DND-41 (cell line): ENCODE measurements at regions not wholly inside any gene's neighbourhood (a gene's known extent, or its start where the extent isn't known, plus 50 kb on each side); places are given as distances from the start of the nearest gene placed in this dataset.
"Not testable (repeated sequence)": the region's sequence is repeated elsewhere in the genome, so short reads cannot be mapped to it uniquely, and the experiment has no call there.

ENCODE experiments used
- ATAC-seq: fragments of 200-7000 bp; cut with Tn5 transposase; 3 replicates; pipeline ENCODE4 v1.9.1; 2021; ENCODE audit warnings: low read depth; ENCODE audit not compliant: insufficient read depth
- DNase-seq: peaks from one replicate; pipeline ENCODE4 v3.0.0-alpha.2; 2020
- H2AFZ ChIP-seq: 2 replicates; pipeline ENCODE4 v1.6.0; 2012; ENCODE audit warnings: low read depth, low read length
- H3K27ac ChIP-seq: 2 replicates; pipeline ENCODE4 v1.5.1; 2012; ENCODE audit warnings: low read length, inconsistent platforms
- H3K27me3 ChIP-seq: fragments of 200-600 bp; sonication (generic); 2 replicates; pipeline ENCODE4 v1.6.0; 2012; ENCODE audit warnings: low read length, mild to moderate bottlenecking, inconsistent platforms; ENCODE audit not compliant: insufficient read depth, poor library complexity
- H3K36me3 ChIP-seq: 2 replicates; pipeline ENCODE4 v1.5.1; 2012; ENCODE audit warnings: low read length, inconsistent platforms; ENCODE audit not compliant: insufficient read depth
- H3K4me1 ChIP-seq: 2 replicates; pipeline ENCODE4 v1.5.1; 2012; ENCODE audit warnings: mild to moderate bottlenecking, low read length; ENCODE audit not compliant: insufficient read depth
- H3K4me2 ChIP-seq: 2 replicates; pipeline ENCODE4 v1.6.0; 2012; ENCODE audit warnings: mild to moderate bottlenecking, moderate library complexity, low read length, inconsistent platforms; ENCODE audit not compliant: insufficient read depth
- H3K4me3 ChIP-seq, 2 experiments: fragments of 200-600 bp in 1 of 2; shearing (Covaris generic) in 1 of 2; 2 replicates each; pipeline ENCODE4 v1.5.1; 2012 to 2016; ENCODE audit warnings: inconsistent platforms in 2 of 2, low read length in 2 of 2, mild to moderate bottlenecking in 2 of 2, low read depth in 1 of 2, moderate library complexity in 1 of 2
- H3K79me2 ChIP-seq: 2 replicates; pipeline ENCODE4 v1.6.0; 2012; ENCODE audit warnings: low read length, inconsistent platforms; ENCODE audit not compliant: insufficient read depth
- H3K9ac ChIP-seq: 2 replicates; pipeline ENCODE4 v1.6.0; 2012; ENCODE audit warnings: low read depth, mild to moderate bottlenecking, inconsistent platforms, low read length, moderate library complexity
- H3K9me3 ChIP-seq: 2 replicates; pipeline ENCODE4 v1.5.1; 2012; ENCODE audit warnings: low read length, moderate library complexity, mild to moderate bottlenecking, inconsistent platforms; ENCODE audit not compliant: insufficient read depth, severe bottlenecking
- H4K20me1 ChIP-seq: 2 replicates; pipeline ENCODE4 v1.6.0; 2012; ENCODE audit warnings: low read length; ENCODE audit not compliant: insufficient read depth
- CTCF ChIP-seq: IDR thresholded peaks from 2 replicates; pipeline ENCODE4 v1.5.1; 2012; ENCODE audit warnings: borderline replicate concordance, low read length, moderate library complexity, mild to moderate bottlenecking; ENCODE audit not compliant: poor library complexity, severe bottlenecking; ENCODE audit errors: extremely low read depth
- EZH2 ChIP-seq: IDR thresholded peaks from 3 replicates; pipeline ENCODE4 v1.6.1; 2012; ENCODE audit warnings: borderline replicate concordance, low read depth, mild to moderate bottlenecking, moderate library complexity, low read length, inconsistent platforms; ENCODE audit not compliant: severe bottlenecking

- H2AFZ ChIP-seq = no peak overlapping the region
- peaks cover 15% of the 10 kb centered on the region for H3K4me1 ChIP-seq
- peaks cover 57% of the 10 kb centered on the region for H3K36me3 ChIP-seq
- no peaks in the 10 kb centered on the region for H3K27me3 ChIP-seq
- no peaks in the 10 kb centered on the region for H3K9me3 ChIP-seq
- H3K9ac ChIP-seq = no peak overlapping the region
- DNase-seq = no peak
- H3K4me2 ChIP-seq = no peak overlapping the region
- H3K4me3 ChIP-seq = no peak overlapping the region
- peak overlapping the region; percentile 6; the same call in 1 of the 2 replicates for H3K27ac ChIP-seq
- H3K79me2 ChIP-seq = peaks cover 29% of the 10 kb centered on the region
- peak; percentile 56; the same call in 2 of the 3 replicates for ATAC-seq
- TF ChIP-seq EZH2 = no peak
- TF ChIP-seq CTCF = no peak
- H4K20me1 ChIP-seq = no peaks in the 10 kb centered on the region
Observed at GRCh38 chr21:33968080-33968994, 52.7 kb upstream of the ATP5PO start.

DNA sequence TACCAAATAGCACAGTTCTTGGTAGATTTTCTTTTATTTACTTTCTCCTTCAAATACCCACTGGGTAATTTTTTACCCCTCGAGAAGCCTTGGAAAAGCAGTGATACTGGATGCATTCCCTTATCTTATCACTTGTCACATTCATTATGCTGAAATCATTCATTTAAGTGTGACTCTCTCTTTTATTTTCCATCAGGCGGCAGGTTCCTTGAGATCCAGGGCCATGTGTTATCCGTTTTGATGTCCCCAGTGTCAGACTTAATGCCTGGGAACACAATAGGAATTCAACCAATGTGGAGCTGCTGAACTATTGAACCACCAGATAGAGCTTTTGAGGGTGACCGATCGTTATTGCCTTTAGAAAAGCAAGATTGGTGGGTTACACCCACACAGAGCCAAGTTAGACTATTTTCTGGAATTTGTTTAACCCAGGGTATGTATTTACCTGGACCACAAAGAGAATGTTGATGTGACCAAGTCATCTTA lies 51.5 kb upstream of the ATP5PO start:
- no peak for TF ChIP-seq CTCF
- TF ChIP-seq EZH2 = no peak
- no peak for ATAC-seq
- Histone ChIP-seq H3K4me3 (no peak overlapping the region), H3K9me3 (no peaks in the 10 kb centered on the region), H3K4me1 (peaks cover 7% of the 10 kb centered on the region), H4K20me1 (no peaks in the 10 kb centered on the region), H2AFZ (no peak overlapping the region), H3K79me2 (peaks cover 34% of the 10 kb centered on the region), H3K27me3 (no peaks in the 10 kb centered on the region), H3K36me3 (peaks cover 64% of the 10 kb centered on the region), H3K27ac (no peak overlapping the region), H3K9ac (no peak overlapping the region), H3K4me2 (no peak overlapping the region)
- DNase-seq = no peak

DNA sequence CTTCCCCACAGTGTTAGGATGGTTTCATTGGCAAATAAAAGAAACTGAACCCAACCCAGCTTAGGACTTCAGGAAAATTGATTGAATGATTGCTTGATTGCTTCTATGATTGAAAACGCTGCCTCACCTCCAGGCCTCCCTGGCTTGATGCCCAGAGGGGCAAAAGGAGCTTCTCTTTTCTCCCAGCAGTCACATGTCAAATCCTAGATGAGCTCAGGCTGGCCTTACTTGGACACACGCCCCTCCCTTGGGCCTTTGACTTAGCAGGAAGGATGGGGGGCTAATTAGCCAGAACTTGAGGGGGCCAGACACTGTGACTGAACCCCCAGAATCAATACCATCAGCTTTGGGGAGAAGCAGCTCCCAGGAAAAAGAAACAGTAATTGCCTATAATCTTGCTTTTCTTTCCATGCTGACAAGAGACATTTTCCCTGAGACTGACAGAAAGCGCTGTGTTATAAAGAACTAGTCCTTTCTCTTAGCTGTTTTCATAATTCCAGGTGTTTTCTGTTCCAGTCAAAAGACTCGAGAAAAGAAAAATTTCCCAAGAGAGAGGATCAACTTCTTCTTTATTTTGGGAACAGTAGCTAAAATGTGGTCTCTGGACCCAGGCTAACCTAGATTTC lies 50.8 kb upstream of the ATP5PO start:
- no peaks in the 10 kb centered on the region for H3K27me3 ChIP-seq
- peaks cover 2% of the 10 kb centered on the region for H3K4me1 ChIP-seq
- peak overlapping the region; percentile 27; the same call in 1 of the 2 replicates for H3K27ac ChIP-seq
- DNase-seq (no peak), ATAC-seq (no peak)
- no peaks in the 10 kb centered on the region for H3K9me3 ChIP-seq
- H3K4me2 ChIP-seq = no peak overlapping the region
- H3K4me3 ChIP-seq = no peak overlapping the region
- no peak overlapping the region for H2AFZ ChIP-seq
- no peaks in the 10 kb centered on the region for H4K20me1 ChIP-seq
- H3K79me2 ChIP-seq = peaks cover 34% of the 10 kb centered on the region
- no peak for TF ChIP-seq CTCF
- TF ChIP-seq EZH2 = no peak
- H3K9ac ChIP-seq = no peak overlapping the region
- H3K36me3 ChIP-seq = peaks cover 64% of the 10 kb centered on the region

DNA sequence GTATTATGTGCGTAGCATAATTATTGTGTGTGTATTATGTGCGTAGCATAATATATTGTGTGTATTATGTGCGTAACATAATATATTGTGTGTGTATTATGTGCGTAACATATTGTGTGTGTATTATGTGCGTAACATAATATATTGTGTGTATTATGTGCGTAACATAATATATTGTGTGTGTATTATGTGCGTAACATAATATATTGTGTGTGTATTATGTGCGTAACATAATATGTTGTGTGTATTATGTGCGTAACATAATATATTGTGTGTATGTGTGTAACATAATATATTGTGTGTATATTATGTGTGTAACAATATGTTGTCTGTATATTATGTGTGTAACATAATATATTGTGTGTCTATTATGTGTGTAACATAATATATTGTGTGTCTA lies 50.1 kb upstream of the ATP5PO start:
- DNase-seq, H3K27me3 ChIP-seq, H3K27ac ChIP-seq, H2AFZ ChIP-seq, H3K4me1 ChIP-seq, H3K4me2 ChIP-seq, H3K9me3 ChIP-seq, H3K4me3 ChIP-seq, ATAC-seq, H4K20me1 ChIP-seq, H3K9ac ChIP-seq: not testable (repeated sequence)
- Histone ChIP-seq H3K79me2 (peaks cover 40% of the 10 kb centered on the region), H3K36me3 (peaks cover 58% of the 10 kb centered on the region)
